A673 (cell line): ENCODE measurements at regions not wholly inside any gene's neighbourhood (a gene's known extent, or its start where the extent isn't known, plus 50 kb on each side); places are given as distances from the start of the nearest gene placed in this dataset.

Source experiments
- BruUV-seq: library from RNA; stranded (reverse); fragments of 400-500 nt; replicated peaks from 2 replicates; lab custom pipeline; 2021; lab: Mats Ljungman, UMichigan
- CTCF ChIA-PET: fragments of 300-600 bp; sonication (Branson Sonifier 250); formaldehyde crosslinking; loops from one replicate; lab custom pipeline; 2022; ENCODE audit warnings: antibody characterized with exemption; lab: Charles Lee
- POLR2A ChIA-PET: fragments of 300-600 bp; sonication (Branson Sonifier 250); formaldehyde crosslinking; loops from one replicate; lab custom pipeline; 2022; ENCODE audit warnings: antibody characterized with exemption; ENCODE audit not compliant: low non-redundant PET; lab: Charles Lee
- DNase-seq: peaks from one replicate; pipeline ENCODE4 v3.0.0-alpha.2; 2015; ENCODE audit warnings: low spot score
- H3K27ac ChIP-seq: fragments of 200-600 bp; sonication (generic); 2 replicates; pipeline ENCODE4 v1.5.1; 2016; ENCODE audit warnings: mixed run types, low read depth, mild to moderate bottlenecking, mixed read lengths, antibody characterized with exemption, low read length; ENCODE audit not compliant: poor library complexity, severe bottlenecking
- H3K27me3 ChIP-seq: fragments of 200-600 bp; sonication (generic); replicated peaks from 2 replicates; pipeline ENCODE4 v1.6.1; 2017; ENCODE audit warnings: mixed run types, low read depth, mild to moderate bottlenecking, mixed read lengths, antibody characterized with exemption, low read length; ENCODE audit not compliant: insufficient read depth, poor library complexity
- H3K36me3 ChIP-seq: fragments of 200-600 bp; sonication (generic); 2 replicates; pipeline ENCODE4 v1.6.1; 2016; ENCODE audit warnings: mixed run types, mild to moderate bottlenecking, mixed read lengths, antibody characterized with exemption, low read length; ENCODE audit not compliant: insufficient read depth, poor library complexity, severe bottlenecking
- H3K4me1 ChIP-seq: fragments of 200-600 bp; sonication (generic); 2 replicates; pipeline ENCODE4 v1.6.1; 2017; ENCODE audit warnings: mixed run types, mild to moderate bottlenecking, mixed read lengths, antibody characterized with exemption, low read length; ENCODE audit not compliant: insufficient read depth, poor library complexity, severe bottlenecking
- H3K4me3 ChIP-seq: fragments of 200-600 bp; sonication (generic); 2 replicates; pipeline ENCODE4 v1.5.1; 2016; ENCODE audit warnings: low read depth, mixed run types, mild to moderate bottlenecking, mixed read lengths, low read length; ENCODE audit not compliant: poor library complexity, severe bottlenecking
- H3K9me3 ChIP-seq: fragments of 200-600 bp; sonication (generic); 2 replicates; pipeline ENCODE4 v1.6.1; 2016; ENCODE audit warnings: mixed run types, low read depth, mild to moderate bottlenecking, mixed read lengths, antibody characterized with exemption, low read length; ENCODE audit not compliant: poor library complexity, severe bottlenecking
- CTCF ChIP-seq: fragments of 300-800, 200-600 bp; sonication (generic); conservative IDR thresholded peaks from 2 replicates; pipeline ENCODE4 v1.5.1; 2017; ENCODE audit warnings: low read depth, mild to moderate bottlenecking, antibody characterized with exemption, low read length, moderate library complexity, mixed read lengths
- EZH2 ChIP-seq: fragments of 200-600 bp; sonication (generic); IDR thresholded peaks from 2 replicates; pipeline ENCODE4 v1.6.1; 2017; ENCODE audit warnings: borderline replicate concordance, low read depth, mild to moderate bottlenecking, mixed read lengths, antibody characterized with exemption, low read length; ENCODE audit not compliant: poor library complexity, severe bottlenecking
- intact Hi-C: fragments of 100-400 bp; cut with micrococcal nuclease; formaldehyde crosslinking; loops from one replicate; pipeline ENCODE4 v1.10.0; 2022; ENCODE audit not compliant: unreplicated experiment

DNA sequence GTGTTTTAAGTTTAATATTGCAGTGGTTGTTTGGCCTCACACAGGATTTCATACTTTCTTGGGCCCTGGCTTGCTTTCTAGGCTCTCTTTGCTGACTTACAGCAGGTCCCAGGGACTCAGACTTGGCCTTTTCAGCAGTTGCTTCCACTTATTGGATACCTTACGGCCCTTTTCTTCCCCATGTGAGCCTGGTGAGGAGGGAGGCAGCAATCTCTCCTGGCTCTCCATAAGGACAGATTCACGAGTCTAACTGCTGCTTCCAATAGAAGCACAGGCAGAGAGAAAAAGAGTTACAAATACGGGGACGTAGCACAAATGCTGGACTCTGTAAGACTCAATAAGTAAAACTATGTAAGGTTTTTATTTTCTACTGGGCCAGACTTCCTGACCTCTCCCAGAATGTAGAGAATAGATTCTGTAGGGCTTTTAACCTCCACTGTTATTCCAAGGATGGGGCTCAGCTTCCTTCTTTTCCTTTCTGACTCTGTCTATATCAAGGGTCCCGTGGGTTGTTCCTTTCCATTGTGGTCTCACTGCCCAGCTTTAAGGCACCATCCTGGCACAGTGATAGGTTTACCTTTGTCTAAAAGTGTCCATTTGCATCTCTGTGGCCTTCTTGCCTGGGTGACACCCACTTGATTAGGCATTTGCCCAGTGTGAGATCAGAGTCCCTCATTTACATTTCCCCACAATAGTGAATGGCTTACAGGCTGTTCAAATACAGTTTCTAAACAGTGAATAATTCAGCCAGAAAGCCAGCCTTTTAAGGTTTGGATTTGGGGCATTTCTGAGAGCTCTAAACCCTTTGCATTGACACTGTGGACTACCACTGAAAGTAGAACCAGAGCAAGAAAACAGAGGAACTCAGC lies 92.8 kb downstream of the RASSF10 start:
- BruUV-seq, result no TSS peak
- no peak for TF ChIP-seq EZH2
- TF ChIP-seq CTCF, result no peak
- intact Hi-C loops, result no loop called here
- no peak for DNase-seq
- ChIA-PET POLR2A (no interaction called here), CTCF (no interaction called here)
- H3K9me3 ChIP-seq, result no peaks in the 10 kb centered on the region
- H3K27me3 ChIP-seq, result no peaks in the 10 kb centered on the region
- no peak overlapping the region for H3K4me3 ChIP-seq
- no peaks in the 10 kb centered on the region for H3K36me3 ChIP-seq
- no peaks in the 10 kb centered on the region for H3K4me1 ChIP-seq
- no peak overlapping the region for H3K27ac ChIP-seq

DNA sequence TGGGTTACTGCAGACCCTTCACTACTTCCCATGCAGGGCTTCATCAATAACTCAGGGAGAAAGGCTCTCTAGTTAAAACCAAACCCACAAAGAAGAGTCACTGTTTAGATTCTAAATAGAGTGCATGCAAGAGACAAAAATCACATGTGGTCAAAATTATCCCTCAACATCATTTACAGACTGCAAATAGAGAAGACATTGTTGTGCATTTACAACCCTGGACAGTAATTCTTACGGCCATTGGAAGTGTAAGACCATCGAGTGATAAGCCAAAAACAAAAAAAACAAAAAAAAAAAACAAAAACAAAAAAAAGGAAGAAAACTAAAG lies 93.4 kb downstream of the RASSF10 start:
- TF ChIP-seq EZH2, result no peak
- no peak for TF ChIP-seq CTCF
- ChIA-PET CTCF (no interaction called here), POLR2A (no interaction called here)
- no TSS peak for BruUV-seq
- H3K4me3 ChIP-seq, result no peak overlapping the region
- intact Hi-C loops, result no loop called here
- H3K36me3 ChIP-seq, result no peaks in the 10 kb centered on the region
- no peaks in the 10 kb centered on the region for H3K27me3 ChIP-seq
- H3K9me3 ChIP-seq, result no peaks in the 10 kb centered on the region
- no peaks in the 10 kb centered on the region for H3K4me1 ChIP-seq
- no peak for DNase-seq
- no peak overlapping the region for H3K27ac ChIP-seq

GRCh38 chr11:13102865-13103539 lies 93.9 kb downstream of the RASSF10 start:
- DNase-seq, result no peak
- ChIA-PET POLR2A (no interaction called here), CTCF (no interaction called here)
- H3K4me3 ChIP-seq, result no peak overlapping the region
- H3K36me3 ChIP-seq, result no peaks in the 10 kb centered on the region
- no peak overlapping the region for H3K27ac ChIP-seq
- no peaks in the 10 kb centered on the region for H3K4me1 ChIP-seq
- no peaks in the 10 kb centered on the region for H3K27me3 ChIP-seq
- intact Hi-C loops, result no loop called here
- no peaks in the 10 kb centered on the region for H3K9me3 ChIP-seq
- BruUV-seq, result no TSS peak
- TF ChIP-seq CTCF (no peak), EZH2 (no peak)
